C1 segment of cervical spinal cord (tissue), 14 donors: ENCODE measurements at regions not wholly inside any gene's neighbourhood (a gene's known extent, or its start where the extent isn't known, plus 50 kb on each side); places are given as distances from the start of the nearest gene placed in this dataset.

Source experiments
- DNase-seq, 14 donors: peaks; one replicate each; lab custom pipeline; 2025; lab: John Stamatoyannopoulos, UW

GRCh38 chr9:96087669-96088299 lies 212.3 kb downstream of the ERCC6L2 start:
- no peak for DNase-seq

DNA sequence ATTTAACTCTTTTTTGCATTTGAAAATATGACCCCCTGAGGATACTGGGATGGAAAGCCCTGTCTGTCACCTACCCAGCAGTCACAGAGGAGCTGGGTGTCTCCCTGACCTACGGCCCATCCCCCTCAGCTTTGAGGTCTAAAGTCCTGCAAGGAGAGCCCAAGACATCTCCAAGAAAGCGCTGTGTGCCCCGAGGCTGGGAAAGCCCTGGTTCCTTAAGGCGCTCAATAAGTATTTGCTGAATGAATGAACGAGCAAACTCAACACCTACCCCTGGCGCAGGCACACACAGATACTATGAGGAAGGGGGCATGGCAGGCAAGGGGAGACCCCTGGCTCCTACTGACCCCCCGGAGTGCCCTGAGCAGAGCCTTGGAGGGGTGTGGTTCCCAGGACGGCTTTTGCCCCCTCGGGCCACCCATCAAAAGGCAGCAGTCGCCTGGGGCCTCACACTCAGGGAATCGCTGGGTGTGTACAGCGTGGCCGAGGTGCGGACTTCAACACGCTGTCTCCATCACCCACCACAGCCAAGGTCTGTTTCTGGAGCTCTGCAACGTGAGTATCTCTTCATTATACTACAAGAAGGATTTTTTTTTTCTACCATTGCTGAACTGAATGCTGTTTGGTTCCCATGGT lies 211.6 kb downstream of the ERCC6L2 start:
- no peak for DNase-seq

GRCh38 chr9:96085491-96086143 lies 210.1 kb downstream of the ERCC6L2 start:
- DNase-seq = no peak

DNA sequence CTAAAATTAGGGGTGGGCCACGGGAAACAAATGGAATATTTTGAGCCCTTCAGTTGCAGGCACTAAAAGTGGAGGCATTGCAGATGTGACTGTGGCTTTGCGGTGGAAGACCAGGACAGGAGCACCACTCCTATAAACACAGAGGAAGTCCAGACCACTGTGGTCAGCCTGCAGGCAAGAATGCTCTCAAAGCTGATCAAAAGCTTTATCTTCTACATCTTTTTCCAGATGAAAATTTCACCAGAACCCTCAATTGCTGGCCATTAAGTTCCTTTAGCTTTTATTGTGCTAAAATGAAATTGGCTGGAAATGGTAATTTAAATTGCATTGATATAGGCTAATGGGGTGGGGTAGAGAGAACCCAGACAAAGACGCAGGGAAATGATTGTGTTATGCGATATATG lies 208.8 kb downstream of the ERCC6L2 start:
- no peak for DNase-seq

- no peak for DNase-seq
Measured at GRCh38 chr9:96082516-96083232, 207.2 kb downstream of the ERCC6L2 start.

- DNase-seq = no peak
Measured at GRCh38 chr9:96080364-96080763, 204.9 kb downstream of the ERCC6L2 start.

GRCh38 chr9:96079779-96080178 lies 204.3 kb downstream of the ERCC6L2 start:
- no peak for DNase-seq

- no peak for DNase-seq
Measured at GRCh38 chr9:96078897-96079490, 203.5 kb downstream of the ERCC6L2 start.

- DNase-seq = no peak
Measured at GRCh38 chr9:96075757-96076156, 200.3 kb downstream of the ERCC6L2 start.

DNA sequence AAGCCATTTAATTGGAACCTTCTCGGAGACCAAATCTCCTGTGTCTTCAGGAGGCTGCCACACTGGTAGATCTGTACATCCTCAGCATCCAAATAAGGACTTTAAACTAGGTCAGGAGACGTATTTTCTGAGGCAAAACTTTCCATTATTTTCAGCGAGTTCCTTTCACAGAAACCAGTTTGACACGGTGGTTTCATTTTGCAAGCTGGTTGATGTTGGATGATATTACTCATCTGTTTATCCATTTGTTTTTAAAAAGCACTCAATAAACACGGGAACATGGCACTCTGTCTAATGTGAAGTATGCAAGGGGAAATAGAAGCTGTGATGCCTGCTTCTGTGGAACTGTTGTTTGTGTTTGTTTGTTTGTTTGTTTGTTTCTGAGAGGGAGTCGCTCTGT lies 199.6 kb downstream of the ERCC6L2 start:
- no peak for DNase-seq

GRCh38 chr9:96073531-96074480 lies 198.3 kb downstream of the ERCC6L2 start:
- DNase-seq = no peak

DNA sequence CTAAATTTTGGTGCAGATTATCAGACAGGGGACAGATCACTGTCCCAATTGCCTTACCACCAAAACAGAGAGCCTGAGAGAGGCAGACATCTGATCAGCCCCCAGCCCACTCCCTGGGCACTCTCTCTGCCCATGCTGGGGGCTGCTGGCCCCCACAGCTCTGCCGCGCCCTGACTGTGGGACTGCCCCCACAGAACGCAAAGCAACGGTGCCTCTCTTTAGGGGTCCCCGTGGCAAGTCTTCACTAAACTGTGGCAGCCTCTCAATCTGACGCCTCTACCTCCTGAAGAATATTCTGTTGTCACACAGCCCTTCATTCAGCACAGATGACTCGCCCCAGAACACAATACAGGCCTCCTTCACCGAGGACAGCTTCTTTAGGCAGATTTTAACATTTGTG lies 197.4 kb downstream of the ERCC6L2 start:
- no peak for DNase-seq

DNA sequence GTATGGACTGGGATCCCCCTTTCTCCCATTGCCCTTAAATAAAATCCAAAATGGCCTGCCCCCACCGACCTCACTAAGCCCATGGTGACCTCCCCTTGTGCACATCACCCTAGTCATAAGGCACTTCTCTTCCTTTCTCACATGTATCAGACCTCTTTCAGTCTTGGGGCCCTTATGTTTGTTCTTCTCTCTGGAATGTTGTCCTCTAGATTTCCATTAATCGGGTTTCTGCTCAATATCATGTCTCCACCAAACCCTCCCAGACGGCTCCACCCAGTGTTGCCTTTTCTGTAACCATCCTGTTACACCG lies 196.3 kb downstream of the ERCC6L2 start:
- DNase-seq = no peak

- peak in 1 of 14 donors; percentile 8 for DNase-seq
Measured at GRCh38 chr9:96071076-96071814, 195.8 kb downstream of the ERCC6L2 start.

DNA sequence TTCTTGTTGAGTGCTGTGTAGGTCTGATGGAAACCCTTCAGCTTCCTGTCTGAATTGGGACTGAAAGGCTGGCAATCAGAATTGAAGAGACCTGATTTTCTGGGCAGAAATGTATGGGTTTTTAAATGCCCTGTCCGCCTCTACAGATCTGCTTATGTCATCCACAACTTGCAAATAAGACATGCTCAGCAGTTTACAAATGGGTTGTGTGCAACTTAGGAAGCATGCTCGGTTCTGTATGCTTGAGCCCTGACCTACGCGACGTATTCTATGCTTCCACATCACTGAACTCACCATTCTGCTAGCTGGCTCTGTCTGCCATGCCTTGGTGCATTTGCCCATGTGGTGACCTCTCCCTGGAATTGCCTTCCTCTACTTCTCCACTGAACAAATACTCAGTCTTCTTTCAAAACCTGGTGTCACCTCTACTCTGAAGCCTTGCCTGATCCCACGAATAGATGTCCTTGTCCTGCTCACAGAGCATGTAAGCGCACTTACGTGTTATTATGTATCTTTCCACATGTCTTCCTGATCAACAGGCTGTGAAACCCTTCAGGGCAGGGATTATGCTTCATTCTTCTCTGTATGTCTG lies 194.2 kb downstream of the ERCC6L2 start:
- DNase-seq = no peak

GRCh38 chr9:96068511-96068910 lies 193.0 kb downstream of the ERCC6L2 start:
- no peak for DNase-seq

DNA sequence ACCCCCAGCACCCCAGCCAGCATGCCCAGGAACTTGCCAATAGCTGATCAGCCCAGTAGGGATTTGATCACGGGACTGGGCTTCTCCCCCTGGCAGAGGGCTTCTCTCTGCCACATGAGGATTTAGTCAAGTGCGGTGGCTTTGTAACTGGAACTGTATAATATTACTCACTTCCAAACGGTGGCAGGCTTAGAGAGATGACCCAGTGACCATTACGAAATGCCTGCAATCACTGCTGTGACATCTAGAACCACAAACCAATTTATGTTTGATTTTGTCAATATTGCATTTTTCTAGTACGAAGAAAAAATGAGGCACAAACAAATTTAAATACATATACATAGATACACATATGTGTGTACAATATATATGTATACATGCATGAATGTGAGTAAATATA lies 192.1 kb downstream of the ERCC6L2 start:
- no peak for DNase-seq

GRCh38 chr9:96067004-96067403 lies 191.5 kb downstream of the ERCC6L2 start:
- DNase-seq = no peak

DNA sequence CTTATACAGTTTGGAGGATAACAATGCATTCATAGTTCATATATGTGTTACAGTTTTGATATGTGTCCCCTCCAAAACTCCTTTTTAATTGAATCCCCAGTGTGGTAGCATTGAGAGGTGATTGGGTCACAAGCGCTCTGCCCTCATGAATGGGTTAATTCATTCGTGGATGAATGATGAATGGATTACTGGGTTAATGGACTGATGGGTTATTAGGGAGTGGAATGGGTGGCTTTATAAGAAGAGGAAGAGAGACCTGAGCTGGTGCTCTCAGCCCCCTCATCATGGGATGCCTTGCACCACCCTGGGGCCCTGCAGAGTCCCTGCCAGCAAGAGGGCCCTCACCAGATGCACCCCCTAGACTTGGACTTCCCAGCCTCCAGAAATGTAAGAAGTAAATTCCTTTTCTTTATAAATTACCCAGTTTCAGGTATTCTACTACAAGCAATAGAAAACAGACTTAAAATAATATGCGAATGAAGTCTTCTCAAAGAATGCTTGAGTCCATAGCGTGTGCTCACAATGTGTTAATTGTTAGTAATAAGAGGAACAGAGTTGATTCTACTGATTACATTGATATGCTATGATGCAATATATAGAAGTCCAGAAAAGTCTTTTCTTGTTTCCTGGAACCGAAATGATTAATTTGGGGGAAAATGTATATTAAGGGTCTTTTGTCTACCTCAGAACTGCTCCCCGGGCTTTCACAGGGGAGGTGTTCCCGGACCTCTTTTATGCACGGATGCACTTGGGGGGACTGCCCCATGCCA lies 190.2 kb downstream of the ERCC6L2 start:
- DNase-seq = no peak
